SK-N-SH treated with all-trans-retinoic acid at 6 μM for 48 hours (cell line): ENCODE measurements at regions not wholly inside any gene's neighbourhood (a gene's known extent, or its start where the extent isn't known, plus 50 kb on each side); places are given as distances from the start of the nearest gene placed in this dataset.

Experiments used
- ATAC-seq: fragments of 200-7000 bp; cut with Tn5 transposase; 3 replicates; pipeline ENCODE4 v1.9.1; 2020; ENCODE audit warnings: mild to moderate bottlenecking, moderate library complexity
- ARNTL ChIP-seq: fragments of 450-650 bp; formaldehyde crosslinking; IDR thresholded peaks from 2 replicates; pipeline ENCODE4 v1.5.0; 2020; ENCODE audit warnings: low read depth, mild to moderate bottlenecking, moderate library complexity, borderline replicate concordance
- BACH2 ChIP-seq: fragments of 250-450 bp; sonication (Bioruptor Pico); IDR thresholded peaks from 2 replicates; pipeline ENCODE4 v1.9.0; 2021; ENCODE audit warnings: mild to moderate bottlenecking, borderline replicate concordance
- CREB5 ChIP-seq: fragments of 250-450 bp; sonication (Bioruptor Pico); IDR thresholded peaks from 2 replicates; pipeline ENCODE4 v1.5.1; 2020; ENCODE audit warnings: low read depth, mild to moderate bottlenecking, moderate library complexity
- CSDC2 ChIP-seq: fragments of 250-450 bp; sonication (Bioruptor Pico); IDR thresholded peaks from 2 replicates; pipeline ENCODE4 v1.5.0; 2020; ENCODE audit warnings: mild to moderate bottlenecking, moderate library complexity
- CSRNP3 ChIP-seq: fragments of 250-450 bp; sonication (Bioruptor Pico); IDR thresholded peaks from 2 replicates; pipeline ENCODE4 v1.5.1; 2021; ENCODE audit warnings: mild to moderate bottlenecking, moderate library complexity
- ESRRG ChIP-seq: fragments of 250-450 bp; sonication (Bioruptor Pico); IDR thresholded peaks from 2 replicates; pipeline ENCODE4 v1.6.1; 2021; ENCODE audit warnings: mild to moderate bottlenecking
- GLIS3 ChIP-seq: fragments of 250-450 bp; sonication (Bioruptor Pico); IDR thresholded peaks from 2 replicates; pipeline ENCODE4 v1.5.0; 2020; ENCODE audit warnings: mild to moderate bottlenecking, moderate library complexity
- ISL1 ChIP-seq: fragments of 250-450 bp; sonication (Bioruptor Pico); IDR thresholded peaks from 2 replicates; pipeline ENCODE4 v2.1.2; 2022; ENCODE audit warnings: mild to moderate bottlenecking, moderate library complexity
- OSR1 ChIP-seq: fragments of 250-450 bp; sonication (Bioruptor Pico); IDR thresholded peaks from 2 replicates; pipeline ENCODE4 v1.8.0; 2022; ENCODE audit warnings: moderate library complexity, mild to moderate bottlenecking, inconsistent platforms
- PATZ1 ChIP-seq: fragments of 250-450 bp; sonication (Bioruptor Pico); IDR thresholded peaks from 2 replicates; pipeline ENCODE4 v1.8.0; 2020; ENCODE audit warnings: mild to moderate bottlenecking, moderate library complexity, borderline replicate concordance
- PPARA ChIP-seq: fragments of 250-450 bp; sonication (Bioruptor Pico); IDR thresholded peaks from 2 replicates; pipeline ENCODE4 v1.5.0; 2020; ENCODE audit warnings: mild to moderate bottlenecking, borderline replicate concordance
- RARB ChIP-seq: fragments of 250-450 bp; sonication (Bioruptor Pico); IDR thresholded peaks from 2 replicates; pipeline ENCODE4 v1.8.0; 2021; ENCODE audit warnings: mild to moderate bottlenecking, moderate library complexity
- SNAI2 ChIP-seq: fragments of 250-450 bp; sonication (Bioruptor Pico); IDR thresholded peaks from 2 replicates; pipeline ENCODE4 v1.5.0; 2020; ENCODE audit warnings: mild to moderate bottlenecking, moderate library complexity
- TCF4 ChIP-seq: fragments of 250-450 bp; sonication (Bioruptor Pico); IDR thresholded peaks from 2 replicates; pipeline ENCODE4 v1.8.0; 2021; ENCODE audit warnings: mild to moderate bottlenecking, moderate library complexity, borderline replicate concordance
- TOX ChIP-seq: fragments of 250-450 bp; sonication (Bioruptor Pico); IDR thresholded peaks from 2 replicates; pipeline ENCODE4 v1.8.0; 2021; ENCODE audit warnings: mild to moderate bottlenecking, moderate library complexity, borderline replicate concordance
- TSHZ2 ChIP-seq: fragments of 250-450 bp; sonication (Bioruptor Pico); IDR thresholded peaks from 2 replicates; pipeline ENCODE4 v1.5.0; 2020; ENCODE audit warnings: mild to moderate bottlenecking, moderate library complexity
- ZC3H10 ChIP-seq: fragments of 250-450 bp; sonication (Bioruptor Pico); IDR thresholded peaks from 2 replicates; pipeline ENCODE4 v1.5.1; 2021; ENCODE audit warnings: mild to moderate bottlenecking, moderate library complexity
- ZFP3 ChIP-seq: fragments of 250-450 bp; sonication (Bioruptor Pico); IDR thresholded peaks from 2 replicates; pipeline ENCODE4 v1.5.0; 2020; ENCODE audit warnings: mild to moderate bottlenecking, moderate library complexity
- ZFP30 ChIP-seq: fragments of 450-650 bp; formaldehyde crosslinking; IDR thresholded peaks from 2 replicates; pipeline ENCODE4 v1.5.0; 2022; ENCODE audit warnings: mild to moderate bottlenecking, moderate library complexity
- ZNF565 ChIP-seq: fragments of 450-650 bp; formaldehyde crosslinking; conservative IDR thresholded peaks from 2 replicates; pipeline ENCODE4 v1.5.0; 2020; ENCODE audit warnings: low read depth, mild to moderate bottlenecking, moderate library complexity
- ZNF70 ChIP-seq: fragments of 450-650 bp; formaldehyde crosslinking; IDR thresholded peaks from 2 replicates; pipeline ENCODE4 v1.5.0; 2020; ENCODE audit warnings: mild to moderate bottlenecking, moderate library complexity
- ZNF8 ChIP-seq: fragments of 450-650 bp; formaldehyde crosslinking; IDR thresholded peaks from 2 replicates; pipeline ENCODE4 v1.5.0; 2020; ENCODE audit warnings: mild to moderate bottlenecking, moderate library complexity

- ATAC-seq, result peak; percentile 1; the same call in 1 of the 3 replicates
- TF ChIP-seq ZFP3 (CRISPR knock-in tag), result no peak
- no peak for TF ChIP-seq ZNF565 (CRISPR knock-in tag)
- TF ChIP-seq PPARA, result no peak
- TF ChIP-seq ZFP30 (CRISPR knock-in tag), result no peak
- TF ChIP-seq GLIS3, result no peak
- TF ChIP-seq RARB (CRISPR knock-in tag), result no peak
- no peak for TF ChIP-seq BACH2 (CRISPR knock-in tag)
- no peak for TF ChIP-seq ARNTL (CRISPR knock-in tag)
- no peak for TF ChIP-seq SNAI2
- TF ChIP-seq ZNF70, result no peak
- TF ChIP-seq OSR1, result no peak
- no peak for TF ChIP-seq ZNF8 (CRISPR knock-in tag)
- TF ChIP-seq TOX (CRISPR knock-in tag), result no peak
- TF ChIP-seq ESRRG (CRISPR knock-in tag), result no peak
- no peak for TF ChIP-seq CREB5
- no peak for TF ChIP-seq PATZ1 (CRISPR knock-in tag)
- no peak for TF ChIP-seq TCF4 (CRISPR knock-in tag)
- no peak for TF ChIP-seq CSRNP3 (CRISPR knock-in tag)
- no peak for TF ChIP-seq CSDC2 (CRISPR knock-in tag)
Measured at GRCh38 chr2:43057742-43058725, 168.4 kb downstream of the ZFP36L2 start.

GRCh38 chr2:43057026-43057741 is 169.2 kb downstream of the ZFP36L2 start:
- TF ChIP-seq ZC3H10 (CRISPR knock-in tag) (no peak), RARB (CRISPR knock-in tag) (no peak), TCF4 (CRISPR knock-in tag) (no peak), TOX (CRISPR knock-in tag) (no peak), TSHZ2 (CRISPR knock-in tag) (peak; percentile 81), ZNF70 (no peak)
- ATAC-seq, result peak; percentile 73

- no peak for ATAC-seq
- TF ChIP-seq PATZ1 (CRISPR knock-in tag), result no peak
- no peak for TF ChIP-seq ESRRG (CRISPR knock-in tag)
- no peak for TF ChIP-seq ISL1
- TF ChIP-seq OSR1, result no peak
Measured at GRCh38 chr2:43055985-43056384, 170.4 kb downstream of the ZFP36L2 start.
